T-helper 9 cell (primary cell): ENCODE measurements at regions not wholly inside any gene's neighbourhood (a gene's known extent, or its start where the extent isn't known, plus 50 kb on each side); places are given as distances from the start of the nearest gene placed in this dataset.
"Not testable (repeated sequence)": the region's sequence is repeated elsewhere in the genome, so short reads cannot be mapped to it uniquely, and the experiment has no call there.

Experiments used
- DNase-seq: peaks from one replicate; pipeline ENCODE4 v3.0.0-alpha.2; 2020

DNA sequence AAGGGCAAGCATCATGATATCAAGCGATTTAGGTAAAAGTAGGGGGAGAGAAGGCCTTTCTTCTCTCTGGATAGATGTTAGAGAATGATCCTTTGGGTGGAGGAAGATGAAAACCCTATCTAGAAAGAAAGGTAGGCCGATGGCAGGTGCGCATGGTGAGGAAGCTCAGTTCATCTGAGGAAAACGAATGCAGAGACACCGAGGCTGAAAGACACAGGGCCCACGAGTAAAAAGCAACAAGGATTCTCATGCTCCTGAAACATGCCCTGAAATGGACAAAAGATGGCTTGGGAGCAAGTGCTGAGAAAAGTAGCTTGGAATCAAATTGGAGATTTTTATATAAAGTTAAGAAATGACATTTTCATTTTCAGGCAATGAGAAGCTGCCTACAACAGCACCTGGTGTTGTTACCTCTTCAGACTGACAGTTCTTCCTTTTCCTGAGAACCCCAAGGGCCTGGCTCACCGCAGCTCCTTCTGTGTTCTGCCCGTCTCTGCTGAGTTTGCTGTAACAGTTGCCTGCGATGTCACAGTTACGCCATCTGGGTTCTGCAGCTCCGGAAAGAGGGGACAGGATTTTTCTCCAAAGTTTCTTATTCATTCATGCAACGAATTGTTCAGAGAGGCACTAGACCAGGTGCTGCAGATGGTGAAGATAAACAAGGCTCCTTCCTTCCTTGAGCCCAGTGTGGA, 402.0 kb upstream of the KLF6 start:
- DNase-seq, result no peak

DNA sequence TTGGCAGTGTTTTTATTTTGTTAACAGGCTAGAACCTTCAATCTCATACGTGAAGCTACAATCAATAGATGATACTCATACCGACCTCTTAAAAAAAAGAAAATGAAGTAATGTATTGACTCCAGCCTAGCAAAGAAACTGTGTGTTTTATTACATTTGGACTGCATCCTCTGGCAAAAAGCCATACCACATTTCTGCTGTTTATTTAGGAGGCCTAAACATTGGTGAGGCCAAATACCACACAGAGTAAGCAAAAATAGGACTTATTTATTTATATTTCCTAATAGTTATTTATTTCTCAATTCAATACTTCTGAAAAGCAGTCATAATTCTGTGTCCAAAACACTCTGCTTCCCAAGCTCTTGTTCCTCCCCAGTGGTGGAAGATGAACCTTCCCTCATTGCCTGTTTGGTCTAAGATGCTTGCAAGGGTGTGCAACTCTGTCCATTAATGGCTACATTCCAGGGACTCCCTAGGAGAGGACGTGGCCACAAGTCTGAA, 398.8 kb upstream of the KLF6 start:
- no peak for DNase-seq

DNA sequence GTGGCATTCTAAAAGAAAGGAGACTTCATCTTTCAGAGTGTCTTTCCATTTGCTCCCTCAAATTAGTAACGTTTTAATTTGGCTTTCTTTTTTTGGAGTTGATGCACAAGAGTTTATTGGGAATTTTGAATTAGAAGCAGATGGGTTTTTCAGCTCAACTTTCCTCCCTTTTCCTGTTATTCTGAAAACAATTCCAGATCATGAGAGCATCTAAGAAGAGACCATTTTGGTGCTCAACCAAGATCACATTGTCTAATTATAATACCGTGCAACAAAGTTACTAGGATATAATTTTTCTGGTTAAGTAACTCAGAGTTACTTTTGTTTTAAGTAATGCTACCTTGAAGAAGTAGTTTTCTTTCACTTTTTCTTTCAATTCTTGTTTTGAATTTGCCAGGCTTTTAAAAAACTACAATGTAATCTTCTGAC, 396.6 kb upstream of the KLF6 start:
- no peak for DNase-seq

DNA sequence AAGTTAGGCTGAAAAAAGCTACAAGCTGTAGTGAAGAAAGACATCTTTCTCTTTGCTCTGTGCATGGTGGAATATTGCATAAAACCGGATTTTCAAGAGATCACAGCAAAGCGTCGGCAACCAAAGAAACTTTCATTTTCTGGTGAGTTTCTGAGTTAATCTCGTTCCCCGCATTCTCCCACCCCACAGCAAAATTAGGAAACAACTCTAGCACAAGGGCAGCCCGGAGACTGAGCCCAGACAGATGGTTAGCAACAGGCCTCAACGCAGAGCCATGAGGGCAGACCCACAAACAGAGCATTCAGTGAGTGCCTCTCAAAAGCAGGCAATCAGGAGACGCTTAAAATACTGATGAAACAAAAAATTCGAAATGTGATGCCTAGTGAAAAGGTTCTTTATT, 396.1 kb upstream of the KLF6 start:
- DNase-seq, result no peak

DNA sequence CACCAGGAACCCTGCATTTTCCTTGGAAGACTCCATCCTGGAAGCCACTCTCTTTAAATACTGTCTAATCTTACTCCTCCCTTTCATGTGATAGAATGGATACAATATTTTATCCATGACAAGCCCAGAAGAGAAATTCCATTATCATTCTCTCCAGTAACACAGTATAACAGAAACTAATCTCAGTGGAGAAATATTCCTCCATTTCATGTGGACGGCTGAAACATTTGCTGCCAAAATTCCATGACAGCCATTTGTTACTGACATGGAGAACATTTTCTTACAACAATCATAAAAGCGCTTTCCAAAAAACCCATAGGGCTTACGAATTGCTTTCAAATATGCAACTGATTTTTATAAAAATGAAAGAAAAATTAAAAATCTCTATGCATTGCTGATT, 392.8 kb upstream of the KLF6 start:
- no peak for DNase-seq

DNA sequence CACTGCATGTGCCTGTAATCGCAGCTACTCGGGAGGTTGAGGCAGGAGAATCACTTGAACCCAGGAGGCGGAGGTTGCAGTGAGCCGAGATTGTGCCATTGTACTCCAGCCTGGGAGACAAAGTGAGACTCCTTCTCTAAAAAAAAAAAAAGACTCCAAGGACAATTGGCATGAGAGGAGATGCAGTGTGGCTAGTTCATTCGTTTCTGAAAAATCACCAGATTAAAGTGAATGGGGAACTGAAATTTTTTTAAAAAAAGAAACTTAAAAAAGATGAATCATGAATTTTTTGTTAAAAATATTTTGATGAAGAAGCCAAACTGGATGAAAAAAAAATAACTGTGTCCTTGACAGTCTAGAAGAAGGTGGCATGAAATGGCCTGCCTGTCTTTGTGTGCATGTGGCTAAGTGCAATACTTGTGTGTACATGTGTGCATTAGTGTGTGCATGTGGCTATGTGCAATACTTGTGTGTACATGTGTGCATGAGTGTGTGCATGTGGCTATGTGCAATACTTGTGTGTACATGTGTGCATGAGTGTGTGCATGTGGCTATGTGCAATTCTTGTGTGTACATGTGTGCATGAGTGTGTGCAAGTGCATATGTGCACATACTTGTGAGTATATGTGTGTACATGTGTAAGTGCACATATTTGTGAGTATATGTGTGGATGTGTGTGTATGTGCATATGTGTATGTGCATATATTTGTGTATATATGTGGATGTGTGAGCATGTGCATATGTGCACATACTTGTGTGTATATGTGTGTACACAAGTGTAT, 391.7 kb upstream of the KLF6 start:
- DNase-seq, result no peak

DNA sequence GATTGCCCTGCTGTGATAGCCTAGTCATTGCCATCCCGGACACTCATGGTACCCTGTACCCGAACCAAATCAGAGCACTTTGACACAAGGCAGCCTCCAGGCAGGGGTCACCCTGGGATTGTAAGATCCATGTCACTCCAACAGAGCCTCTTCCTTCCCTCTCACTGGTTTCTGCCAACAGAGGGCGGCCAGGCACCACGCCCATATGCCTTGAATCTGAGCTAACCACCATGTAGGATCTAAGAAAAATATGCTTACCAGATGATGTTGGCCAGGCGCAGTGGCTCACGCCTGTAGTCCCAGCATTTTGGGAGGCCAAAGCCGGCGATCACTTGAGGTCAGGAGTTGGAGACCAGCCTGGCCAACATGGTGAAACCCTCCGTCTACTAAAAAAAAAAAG, 389.2 kb upstream of the KLF6 start:
- DNase-seq, result no peak

DNA sequence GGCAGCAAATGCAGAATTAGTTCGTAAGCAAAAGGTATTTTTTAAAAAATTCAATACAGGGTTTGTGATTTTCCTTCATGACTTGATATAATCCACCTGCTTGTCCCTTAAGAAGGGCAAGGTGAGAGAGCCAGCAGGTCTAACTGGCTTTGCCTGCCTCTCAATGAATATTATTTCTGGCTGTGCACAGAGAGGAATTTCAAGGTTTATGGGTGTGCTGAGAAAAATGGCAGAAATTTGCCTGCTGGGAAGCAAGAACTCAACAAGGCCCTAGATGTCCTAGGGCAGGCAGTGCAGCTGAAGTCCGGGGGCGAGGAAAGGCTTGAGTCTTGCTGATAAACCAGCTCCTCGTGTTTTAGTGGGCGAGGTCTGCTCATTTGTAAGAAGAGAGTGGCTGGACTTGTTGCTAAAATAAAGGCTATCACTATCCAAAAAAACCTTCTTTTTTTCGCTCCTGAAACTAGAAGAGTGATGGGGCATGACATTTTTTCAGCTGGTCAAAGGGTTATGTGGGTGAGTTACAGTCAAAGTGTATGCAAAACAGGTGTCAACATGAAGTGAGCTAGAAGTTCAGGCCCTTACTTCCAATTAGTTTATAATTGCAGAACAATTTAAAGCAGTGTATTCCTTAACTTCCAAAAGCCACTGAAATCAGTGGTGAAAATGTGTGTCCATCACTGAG, 385.8 kb upstream of the KLF6 start:
- no peak for DNase-seq

DNA sequence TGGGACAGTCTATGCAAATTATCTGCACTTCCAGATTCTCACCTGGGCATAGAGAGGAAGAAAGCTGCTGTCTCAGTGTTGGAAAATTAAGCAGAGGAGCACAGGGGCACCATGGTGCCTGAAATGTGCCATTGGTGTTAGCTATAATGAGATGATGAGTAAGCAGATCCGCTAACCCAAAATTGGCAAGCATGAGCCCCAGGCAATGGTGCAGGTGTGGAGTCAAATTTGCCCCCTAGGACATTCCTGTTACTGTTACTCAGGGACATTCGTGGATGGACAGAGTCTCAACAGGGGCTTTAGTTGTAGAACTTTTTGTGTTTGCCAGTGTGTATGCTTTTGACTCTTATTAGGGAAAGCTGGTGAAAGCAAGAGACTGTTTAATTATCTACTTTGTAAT, 385.2 kb upstream of the KLF6 start:
- DNase-seq, result no peak

DNA sequence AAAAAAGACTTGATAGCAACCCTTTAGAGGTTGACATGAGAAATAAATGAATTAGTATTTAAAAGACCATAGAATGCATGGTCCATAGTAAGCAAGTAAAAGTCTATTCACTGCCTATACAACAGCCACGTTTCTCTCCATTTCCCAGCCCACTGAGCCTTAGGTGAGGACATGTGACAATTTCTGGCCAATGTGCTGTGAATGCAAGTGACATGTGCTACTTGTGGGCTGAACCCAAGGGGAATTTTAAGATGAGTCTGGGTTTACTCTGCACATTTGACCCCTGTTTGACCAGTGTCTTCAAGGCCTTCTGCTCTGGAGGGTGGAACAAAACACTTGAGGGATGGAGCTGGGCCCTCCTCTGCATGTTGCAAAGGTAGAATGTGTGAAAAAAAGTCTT, 384.4 kb upstream of the KLF6 start:
- no peak for DNase-seq

DNA sequence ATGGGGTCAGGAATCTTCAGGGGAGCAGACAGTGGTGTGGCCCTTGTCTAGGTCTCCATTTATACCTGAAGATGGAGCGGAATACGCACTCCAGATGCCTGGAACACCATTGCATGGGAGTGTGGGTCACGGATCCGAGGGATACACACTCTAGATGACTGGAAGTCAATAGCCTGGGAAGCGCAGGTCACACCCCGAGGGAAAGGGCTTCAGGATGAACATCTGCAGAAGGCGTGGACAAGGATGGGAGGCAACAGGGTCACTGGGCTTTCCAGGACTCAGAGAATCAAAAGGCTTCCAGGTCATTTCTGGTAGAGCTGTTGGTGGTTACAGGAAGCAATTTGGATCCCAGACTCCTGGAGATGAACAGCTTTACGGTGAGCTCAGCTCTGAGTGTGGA, 382.2 kb upstream of the KLF6 start:
- DNase-seq, result no peak

DNA sequence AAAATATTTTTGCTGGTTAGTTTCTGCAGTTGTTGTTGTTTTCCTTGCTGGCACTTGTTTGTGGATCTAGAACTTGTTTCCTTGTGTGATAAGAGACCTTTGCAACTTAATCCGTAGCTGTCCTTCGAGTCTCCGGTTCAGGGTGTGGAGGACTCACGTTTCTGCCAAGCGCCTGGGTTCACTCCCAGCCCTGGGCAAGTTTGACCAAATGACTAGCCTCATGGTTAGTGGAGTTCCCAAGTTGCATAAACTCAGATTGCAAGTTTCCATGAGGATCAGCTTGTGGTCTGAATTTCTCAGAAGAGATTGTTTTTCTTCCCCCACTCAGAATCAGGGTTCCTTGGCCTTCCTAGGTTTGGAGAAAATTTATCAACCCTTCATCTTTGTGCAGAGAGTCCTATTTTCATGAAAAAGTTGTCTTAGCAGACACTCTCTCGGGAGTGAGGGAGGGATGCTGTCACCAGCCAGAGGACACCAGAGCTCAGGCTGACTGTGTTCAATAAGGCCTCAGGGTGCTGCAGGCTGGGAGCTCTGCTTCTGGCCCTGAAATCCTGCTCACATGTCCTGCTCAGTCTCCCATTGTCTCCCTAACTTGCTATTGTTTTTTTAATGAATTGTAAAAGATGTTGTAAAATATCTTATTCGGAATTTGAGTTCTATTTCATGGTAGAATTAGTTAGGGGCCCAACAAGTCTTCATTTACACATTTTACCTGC, 377.7 kb upstream of the KLF6 start:
- no peak for DNase-seq

DNA sequence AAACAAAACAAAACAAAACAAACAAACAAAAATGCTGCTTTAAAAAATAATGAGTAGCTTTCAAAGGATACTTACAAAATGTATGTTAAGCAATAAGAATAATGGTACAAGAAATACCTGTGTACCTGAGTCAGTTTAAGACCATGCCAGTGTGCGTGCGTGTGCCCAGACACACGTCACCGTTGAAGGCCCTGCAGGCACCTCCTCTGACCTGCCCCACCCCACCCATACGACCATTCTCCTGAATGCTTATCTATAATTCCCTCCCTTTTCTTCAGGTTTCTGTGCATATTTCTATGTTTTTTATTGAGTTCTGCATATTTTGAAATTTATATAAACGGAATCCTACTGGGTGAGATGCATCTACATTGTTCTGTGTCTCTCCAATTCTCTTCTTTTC, 374.2 kb upstream of the KLF6 start:
- DNase-seq, result no peak

DNA sequence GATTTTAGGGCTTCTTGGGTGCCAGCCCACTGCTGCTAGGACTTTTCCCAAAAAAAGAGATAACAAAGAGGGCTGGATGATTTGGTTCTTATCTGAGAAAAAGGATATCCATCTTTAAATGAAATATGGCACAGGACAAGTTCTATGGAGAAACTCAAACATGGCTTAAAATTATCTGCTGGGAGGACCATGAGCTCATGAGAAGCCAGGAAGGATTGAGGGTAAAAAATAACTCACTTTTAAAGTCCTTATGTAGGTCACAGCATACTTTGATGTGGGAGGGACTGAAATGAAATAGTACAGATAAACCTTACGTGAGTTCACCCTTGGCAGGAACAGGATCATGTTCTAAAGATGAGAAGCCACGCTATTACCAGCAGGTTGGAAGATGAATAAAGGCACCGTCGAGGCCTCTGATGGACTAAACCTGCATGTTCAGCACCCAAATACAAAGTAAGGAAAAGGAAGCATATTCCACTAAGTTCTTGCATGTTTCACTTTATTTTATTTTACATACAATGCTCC, 369.2 kb upstream of the KLF6 start:
- no peak for DNase-seq

DNA sequence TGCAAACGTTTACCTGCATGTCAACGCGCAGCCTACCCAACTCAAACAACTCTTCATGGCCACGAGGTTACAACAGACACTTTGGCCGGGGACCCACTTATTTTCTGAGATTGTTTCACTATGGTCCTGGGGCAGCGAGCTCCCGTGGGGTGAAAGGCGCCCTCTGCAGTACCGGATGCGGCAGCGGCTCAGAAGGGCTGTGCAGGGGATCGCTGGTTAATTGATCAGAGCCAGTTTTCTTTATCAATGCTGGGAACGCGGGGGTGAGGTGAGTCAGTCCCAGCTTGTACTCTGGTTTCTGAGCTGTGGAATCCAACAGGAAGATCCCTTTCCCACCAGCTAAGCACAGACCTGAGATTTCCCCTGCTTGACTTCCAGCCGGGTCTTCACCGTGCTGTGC, 366.5 kb upstream of the KLF6 start:
- no peak for DNase-seq

DNA sequence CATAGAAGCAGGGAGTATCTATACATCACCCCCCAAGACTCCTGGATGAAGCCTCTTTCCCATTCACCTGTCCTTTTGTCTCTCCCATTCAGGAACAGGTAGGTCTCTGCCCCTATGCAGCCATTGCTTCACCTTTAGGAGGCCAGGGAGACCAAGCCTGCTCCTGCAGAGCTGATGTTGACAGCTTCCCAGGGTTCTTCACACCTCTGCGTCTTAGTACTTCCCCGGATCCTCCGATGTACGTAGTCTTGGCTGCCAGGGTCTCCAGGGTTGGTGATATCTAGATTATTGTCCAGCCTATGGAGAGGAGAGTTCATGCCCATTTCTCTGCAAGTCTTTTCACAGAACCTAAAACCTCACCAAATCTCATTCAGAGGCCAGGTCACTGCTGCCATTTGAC, 365.7 kb upstream of the KLF6 start:
- no peak for DNase-seq

DNA sequence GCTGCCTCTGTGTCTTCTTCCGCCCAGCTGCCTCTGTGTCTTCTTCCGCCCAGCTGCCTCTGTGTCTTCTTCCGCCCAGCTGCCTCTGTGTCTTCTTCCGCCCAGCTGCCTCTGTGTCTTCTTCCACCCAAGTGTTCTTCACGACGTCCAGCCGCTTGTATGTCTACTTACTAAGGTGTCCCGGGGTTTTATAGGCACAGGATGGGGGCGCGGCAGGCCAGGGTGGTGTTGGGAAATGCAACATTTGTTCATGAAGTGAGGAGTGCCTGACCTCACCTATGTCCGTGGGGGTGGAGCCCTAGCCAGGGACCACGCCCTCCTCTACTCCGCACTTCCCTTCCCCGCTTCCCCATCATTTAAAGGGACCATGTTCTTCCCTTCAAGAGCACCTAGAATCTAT, 364.5 kb upstream of the KLF6 start:
- not testable (repeated sequence) for DNase-seq

DNA sequence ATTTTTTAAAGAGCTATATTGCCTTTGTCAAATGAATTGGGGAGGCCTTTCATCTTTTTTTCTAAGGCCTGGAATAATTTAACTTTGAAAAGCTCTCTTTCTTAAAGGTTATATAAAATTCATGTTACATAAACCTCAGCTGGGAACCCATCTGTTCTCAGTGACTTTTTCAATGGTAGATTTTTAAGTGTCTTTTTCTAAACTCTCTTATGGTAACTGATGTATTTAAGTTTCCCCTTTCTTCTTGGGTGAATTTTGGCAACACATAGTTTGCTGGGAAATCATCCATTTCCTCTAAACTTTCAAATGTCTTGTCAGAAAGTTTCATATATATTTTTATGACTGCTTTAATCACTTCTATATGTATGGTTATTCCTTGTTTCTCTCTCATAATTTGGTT, 362.2 kb upstream of the KLF6 start:
- DNase-seq, result no peak

DNA sequence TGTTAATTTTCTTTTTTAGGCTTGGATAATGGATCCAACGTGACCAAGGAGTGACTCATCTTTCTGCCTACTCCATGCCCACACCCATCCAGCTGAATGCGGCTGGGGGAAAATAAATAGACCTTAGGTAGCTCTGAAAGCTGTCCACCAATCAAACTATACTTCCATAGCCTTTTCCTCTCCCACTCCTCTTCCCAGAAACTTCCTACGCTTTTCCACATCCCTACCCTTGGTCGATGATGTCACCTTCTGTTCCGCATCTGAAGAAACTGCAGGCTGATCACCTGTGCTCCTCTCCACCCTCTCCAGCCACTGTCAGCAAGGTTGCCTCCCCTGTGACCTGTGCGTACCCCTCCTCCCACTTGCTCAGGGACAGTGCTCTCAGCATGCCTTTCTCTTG, 359.8 kb upstream of the KLF6 start:
- no peak for DNase-seq

DNA sequence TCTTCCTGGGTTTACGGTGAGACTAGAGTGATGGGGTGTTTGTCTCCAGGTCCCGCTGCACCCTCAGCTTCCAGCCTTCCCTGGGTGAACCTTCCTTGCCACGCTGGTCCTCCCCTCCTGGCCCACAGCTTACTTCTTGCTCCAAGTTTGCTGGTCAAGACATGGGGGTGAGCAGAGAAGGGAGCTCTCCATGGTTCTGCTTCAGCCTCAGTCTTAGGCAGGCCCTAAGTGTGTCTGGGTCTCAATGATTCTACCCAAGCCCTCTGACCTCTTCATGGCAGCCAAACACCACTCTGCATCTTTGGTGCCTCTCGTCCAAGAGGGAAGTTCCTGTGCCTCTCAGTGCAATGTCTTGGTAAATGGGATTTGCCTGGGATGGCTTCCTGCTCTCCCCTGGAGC, 356.5 kb upstream of the KLF6 start:
- DNase-seq, result no peak

DNA sequence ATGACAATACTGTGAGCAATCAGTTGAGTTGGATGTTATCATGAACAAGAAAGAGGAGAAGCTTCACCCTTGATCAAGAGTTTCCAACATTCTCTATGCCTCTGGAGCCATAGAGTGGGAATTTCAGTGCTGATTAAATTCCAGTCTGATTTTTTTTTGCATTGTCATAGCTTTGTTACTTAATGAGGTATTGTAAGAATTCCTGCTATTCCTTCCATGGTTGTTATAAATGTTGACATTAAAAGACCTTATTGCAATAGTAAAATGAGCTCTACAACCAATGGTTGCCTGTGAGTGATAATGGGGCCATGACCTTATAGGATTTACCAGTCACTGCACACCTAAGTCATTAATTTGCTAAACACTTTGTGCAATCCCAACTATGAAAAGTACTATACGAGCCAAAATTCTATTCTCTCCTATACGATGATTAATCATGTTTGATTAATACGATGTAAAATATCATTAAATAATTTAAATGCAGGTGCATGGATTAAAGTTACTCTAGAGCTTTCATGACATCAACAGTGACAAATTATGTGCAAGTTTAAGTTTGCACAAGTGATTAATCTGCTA, 353.2 kb upstream of the KLF6 start:
- no peak for DNase-seq

DNA sequence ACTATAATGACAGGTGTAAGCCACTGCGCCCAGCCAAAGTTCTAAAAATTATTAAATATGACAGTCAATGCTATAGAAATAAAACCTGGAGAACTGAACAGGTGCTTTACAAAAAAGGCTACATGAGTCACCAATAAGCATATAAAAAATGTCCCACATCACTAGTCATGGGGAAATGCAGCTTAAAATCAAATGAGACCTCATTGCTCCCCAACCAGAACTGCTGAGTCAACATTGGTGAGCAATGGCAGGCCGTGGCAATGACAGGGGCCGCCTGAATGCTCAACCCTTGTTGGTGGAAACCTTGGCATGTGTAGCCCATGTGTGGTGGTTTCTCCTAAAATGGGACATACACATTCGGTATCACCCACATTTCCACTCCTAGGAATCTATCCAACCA, 352.3 kb upstream of the KLF6 start:
- DNase-seq, result no peak

DNA sequence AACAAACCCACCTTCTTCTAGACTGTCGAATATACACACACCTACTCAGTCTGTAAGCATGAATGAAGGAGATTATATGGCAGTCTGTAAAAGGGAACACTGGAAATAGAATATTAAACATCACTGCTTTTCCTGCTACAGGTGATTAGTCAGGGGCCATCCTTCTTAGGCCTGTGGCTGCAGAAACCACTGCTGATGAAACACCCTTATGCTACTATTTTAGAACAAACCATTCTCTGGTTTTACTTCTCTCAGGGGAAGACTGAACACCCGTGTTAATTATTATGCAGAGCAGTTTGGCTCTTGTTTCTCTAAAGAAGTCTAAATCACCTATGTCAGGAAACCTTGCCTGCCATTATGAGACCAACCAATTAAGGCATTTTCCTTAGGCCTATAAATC, 351.1 kb upstream of the KLF6 start:
- no peak for DNase-seq
